ENCODE measurements at regions not wholly inside any gene's neighbourhood (a gene's known extent, or its start where the extent isn't known, plus 50 kb on each side); places are given as distances from the start of the nearest gene placed in this dataset.
"Not testable (repeated sequence)": the region's sequence is repeated elsewhere in the genome, so short reads cannot be mapped to it uniquely, and the experiment has no call there.

- not testable (repeated sequence) for DNase-seq
Measured at GRCh38 chr16:88271776-88272175, 111.0 kb upstream of the ZNF469 start.

DNA sequence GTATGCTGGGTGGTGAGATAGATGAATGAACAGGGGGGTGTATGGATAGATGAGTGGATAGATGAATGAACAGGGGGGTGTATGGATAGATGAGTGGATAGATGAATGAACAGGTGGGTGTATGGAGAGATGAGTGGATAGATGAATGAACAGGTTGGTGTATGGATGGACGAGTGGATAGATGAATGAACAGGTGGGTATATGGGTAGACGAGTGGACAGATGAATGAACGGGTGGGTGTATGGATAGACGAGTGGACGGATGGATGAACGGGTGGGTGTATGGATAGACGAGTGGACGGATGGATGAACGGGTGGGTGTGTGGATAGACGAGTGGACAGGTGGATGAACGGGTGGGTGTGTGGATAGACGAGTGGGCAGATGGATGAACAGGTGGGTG is 110.3 kb upstream of the ZNF469 start:
- DNase-seq: not testable (repeated sequence)

DNA sequence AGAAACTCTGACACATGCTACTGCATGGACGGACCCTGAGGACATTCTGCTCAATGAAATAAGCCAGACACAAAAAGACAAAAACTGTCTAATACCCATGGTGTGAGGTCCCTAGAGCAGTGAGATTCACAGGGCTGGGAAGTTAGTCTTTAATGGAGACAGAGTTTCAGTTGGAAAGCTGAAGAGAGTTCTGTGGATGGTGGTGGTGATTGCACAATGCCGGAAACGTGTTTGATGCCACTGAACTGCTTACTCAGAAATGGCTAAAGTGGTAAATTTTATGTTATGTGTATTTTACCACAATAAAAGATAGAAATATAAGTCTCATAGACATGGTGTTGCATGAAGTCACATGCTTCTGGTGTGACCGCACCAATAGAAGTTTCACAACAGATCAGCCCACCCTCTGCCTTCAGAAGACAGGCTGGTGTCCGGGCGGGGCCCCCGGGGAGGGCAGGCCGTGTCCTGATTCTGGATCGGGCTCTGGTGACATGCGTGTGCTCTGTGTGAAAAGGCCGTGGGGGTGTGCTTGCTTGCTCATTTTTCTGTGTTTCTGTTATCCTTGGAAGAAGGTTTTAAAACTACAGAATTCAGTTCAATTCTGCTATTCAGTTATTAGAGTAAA is 108.5 kb upstream of the ZNF469 start:
- DNase-seq: not testable (repeated sequence)

DNA sequence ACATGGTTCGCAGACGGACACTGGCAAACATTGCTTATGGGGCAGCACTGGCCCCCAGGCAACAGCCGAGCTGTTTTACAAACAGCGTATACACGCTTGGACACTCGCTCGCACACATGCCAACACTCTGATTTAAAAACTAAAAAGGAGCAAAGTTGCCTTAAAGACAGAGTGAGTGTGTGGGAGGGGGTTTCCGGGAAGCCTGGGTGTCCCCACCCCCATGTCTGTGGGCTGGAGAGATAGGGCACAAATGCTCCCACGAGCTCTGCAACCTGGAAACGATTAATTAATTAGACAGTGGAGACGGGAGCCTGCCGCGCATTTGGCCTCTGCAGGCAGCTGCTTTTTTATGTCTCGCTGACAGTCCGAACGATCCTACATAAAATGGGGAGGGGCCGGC is 107.9 kb upstream of the ZNF469 start:
- peak; percentile 44 for DNase-seq

GRCh38 chr16:88275336-88276122 is 107.2 kb upstream of the ZNF469 start:
- DNase-seq: not testable (repeated sequence)

- not testable (repeated sequence) for DNase-seq
Measured at GRCh38 chr16:88276123-88276588, 106.6 kb upstream of the ZNF469 start.

- DNase-seq: no peak
Measured at GRCh38 chr16:88276591-88276990, 106.2 kb upstream of the ZNF469 start.

GRCh38 chr16:88279998-88280397 is 102.8 kb upstream of the ZNF469 start:
- no peak for DNase-seq

DNA sequence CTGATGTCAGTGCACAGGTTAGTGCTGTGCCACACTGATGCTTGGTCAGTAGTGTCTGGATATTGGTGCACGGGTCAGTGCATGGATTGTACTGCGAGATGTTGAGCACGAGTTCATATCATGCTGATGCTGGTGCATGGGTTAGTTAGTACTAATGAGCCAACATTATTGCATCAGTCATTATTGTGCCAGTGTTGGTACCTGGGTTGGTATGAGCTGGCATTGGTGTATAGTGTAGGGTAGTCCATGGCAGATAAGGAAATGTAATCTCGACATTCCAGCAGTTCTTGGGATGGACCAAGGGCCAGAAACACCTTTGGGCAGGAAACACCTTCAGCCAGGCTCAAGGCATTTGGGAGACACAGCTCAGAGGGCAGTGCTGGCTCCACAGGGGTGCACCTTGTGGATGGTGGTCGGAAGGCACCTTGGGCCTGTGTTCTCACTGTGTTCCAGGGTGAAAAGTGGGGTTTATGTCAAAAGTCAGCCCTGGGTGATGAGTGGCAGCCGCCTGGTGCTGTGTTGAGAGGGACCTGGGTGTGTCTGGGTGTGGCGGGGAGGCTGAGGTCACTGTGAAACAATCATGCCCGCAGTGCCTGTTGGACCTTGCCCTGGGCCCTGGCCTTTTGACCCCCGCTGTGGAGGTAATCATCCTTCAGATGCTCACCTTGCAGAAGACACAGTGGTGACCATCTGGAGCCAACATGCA is 100.7 kb upstream of the ZNF469 start:
- no peak for DNase-seq

- peak; percentile 84 for DNase-seq
Measured at GRCh38 chr16:88282564-88283395, 100.0 kb upstream of the ZNF469 start.

- DNase-seq: no peak
Measured at GRCh38 chr16:88283596-88283995, 99.2 kb upstream of the ZNF469 start.

GRCh38 chr16:88284101-88284500 is 98.7 kb upstream of the ZNF469 start:
- DNase-seq: no peak

GRCh38 chr16:88284626-88285513 is 97.9 kb upstream of the ZNF469 start:
- peak; percentile 31 for DNase-seq

GRCh38 chr16:88285514-88285822 is 97.3 kb upstream of the ZNF469 start:
- no peak for DNase-seq

DNA sequence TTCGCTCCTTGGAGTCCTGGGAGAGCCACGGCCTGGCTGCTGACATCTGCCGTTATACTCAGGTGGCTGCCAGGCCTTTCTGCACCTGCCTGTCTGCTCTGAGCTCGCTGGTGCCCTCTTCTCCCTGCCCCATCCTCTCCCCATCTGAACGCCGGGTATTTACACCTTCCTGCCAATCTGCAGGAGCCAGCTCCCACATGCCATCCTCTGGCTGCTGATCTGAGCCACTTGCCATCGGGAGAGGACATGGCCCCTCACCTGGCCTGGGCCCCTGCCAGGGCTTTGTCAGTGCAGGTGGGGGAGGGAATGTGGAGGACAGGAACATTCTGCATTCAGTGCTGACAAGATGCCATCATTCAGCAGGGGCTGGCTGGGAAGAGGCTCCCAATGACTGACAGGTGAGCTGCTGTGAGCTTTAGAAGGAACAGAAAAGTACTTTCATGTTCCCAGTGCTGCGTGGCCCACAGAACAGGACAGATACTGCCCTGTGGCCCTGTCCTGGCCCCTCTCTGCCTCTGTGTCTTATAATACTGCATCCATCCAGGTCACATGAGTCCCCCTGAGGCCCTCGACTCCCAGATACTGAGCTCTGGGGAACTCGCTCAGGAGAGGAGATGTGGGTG is 96.3 kb upstream of the ZNF469 start:
- no peak for DNase-seq

- no peak for DNase-seq
Measured at GRCh38 chr16:88287219-88287618, 95.5 kb upstream of the ZNF469 start.

GRCh38 chr16:88288303-88288702 is 94.5 kb upstream of the ZNF469 start:
- no peak for DNase-seq

DNA sequence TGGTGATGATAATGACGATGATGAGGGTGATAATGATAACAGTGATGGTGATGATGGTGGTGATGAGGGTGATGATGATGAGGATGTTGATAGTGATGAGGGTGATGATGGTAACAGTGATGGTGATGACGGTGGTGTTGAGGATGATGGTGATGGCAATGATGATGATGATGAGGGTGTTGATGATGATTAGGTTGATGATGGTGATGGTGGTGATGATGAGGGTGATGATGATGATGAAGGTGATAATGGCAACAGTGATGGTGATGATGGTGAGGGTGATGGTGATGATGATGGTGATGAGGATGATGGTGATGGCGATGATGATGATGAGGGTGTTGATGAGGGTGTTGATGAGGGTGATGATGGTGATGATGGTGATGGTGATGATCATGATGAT is 93.8 kb upstream of the ZNF469 start:
- DNase-seq: no peak

- no peak for DNase-seq
Measured at GRCh38 chr16:88289561-88289960, 93.2 kb upstream of the ZNF469 start.

- no peak for DNase-seq
Measured at GRCh38 chr16:88289968-88290401, 92.8 kb upstream of the ZNF469 start.
